ENCODE measurements at regions not wholly inside any gene's neighbourhood (a gene's known extent, or its start where the extent isn't known, plus 50 kb on each side); places are given as distances from the start of the nearest gene placed in this dataset.

GRCh38 chr2:150606380-150607060 lies 119.1 kb upstream of the RND3 start:
- Histone ChIP-seq H3K36me3 (ENCODE audit: control insufficient read depth in 1 of 2, insufficient read depth in 2 of 2, low read length in 2 of 2) (no peaks in the 10 kb centered on the region), H3K27ac (ENCODE audit: low read depth, low read length) (no peak overlapping the region), H3K9me3 (ENCODE audit: control insufficient read depth in 1 of 2, insufficient read depth in 1 of 2, low read depth in 1 of 2, low read length in 2 of 2) (no peaks in the 10 kb centered on the region), H3K4me2 (ENCODE audit: low read length) (no peak overlapping the region), H3K79me2 (ENCODE audit: insufficient read depth, low read length) (no peaks in the 10 kb centered on the region), H3K9ac (ENCODE audit: low read length) (no peak overlapping the region), H3K9me2 (ENCODE audit: insufficient read depth) (no peaks in the 10 kb centered on the region), H4K20me1 (ENCODE audit: insufficient read depth) (no peaks in the 10 kb centered on the region), H3K27me3 (ENCODE audit: insufficient read depth, low read length) (no peaks in the 10 kb centered on the region), H3K4me3 (replicated peaks in 1 of 2; ENCODE audit: low read depth in 1 of 2, low read length in 2 of 2) (no peak overlapping the region), H3K4me1 (ENCODE audit: control insufficient read depth in 1 of 2, insufficient read depth in 2 of 2, low read length in 2 of 2) (no peaks in the 10 kb centered on the region), H2AFZ (ENCODE audit: low read depth, low read length, poor library complexity, severe bottlenecking) (no peak overlapping the region)
- intact Hi-C loops (cut with micrococcal nuclease), result no loop called here
- POLR2A ChIA-PET, result no interaction called here
- RAD21 ChIA-PET (ENCODE audit: low non-redundant PET in 1 of 2, low total read pairs in 2 of 2, uncharacterized antibody in 2 of 2, unreplicated experiment in 2 of 2), result no interaction called here
- TF ChIP-seq ELF1 (IDR thresholded peaks at IDR 0.05; ENCODE audit: borderline replicate concordance, low read depth) (no peak), ZFX (IDR thresholded peaks at IDR 0.05) (no peak)
- DNase-seq (ENCODE audit: low read depth, low spot score), result no peak
- CTCF ChIA-PET, result interaction anchor here (1.4 kb wide), 1 partner anchor 632 kb away, joined by 5 read pairs; no protein-coding TSS in a partner anchor
- no TSS peak for BruUV-seq (replicated peaks)
- no peak for ATAC-seq

- ChIA-PET RAD21 (ENCODE audit: low non-redundant PET in 1 of 2, low total read pairs in 2 of 2, uncharacterized antibody in 2 of 2, unreplicated experiment in 2 of 2) (no interaction called here), CTCF (interaction anchor here (1.4 kb wide), 1 partner anchor 633 kb away, joined by 5 read pairs; no protein-coding TSS in a partner anchor)
- no peak overlapping the region for H3K9ac ChIP-seq (ENCODE audit: low read length)
- no peak for TF ChIP-seq ELF1 (IDR thresholded peaks at IDR 0.05; ENCODE audit: borderline replicate concordance, low read depth)
- TF ChIP-seq RAD21 (IDR thresholded peaks at IDR 0.05; ENCODE audit: low read depth), result no peak
- TF ChIP-seq ZBTB33 (IDR thresholded peaks at IDR 0.05; ENCODE audit: extremely low read depth, insufficient replicate concordance, low read length), result no peak
- TF ChIP-seq SIN3A (IDR thresholded peaks at IDR 0.05; ENCODE audit: low read depth), result no peak
- no peak for TF ChIP-seq ZFX (IDR thresholded peaks at IDR 0.05)
- no peak for TF ChIP-seq CTCF (IDR thresholded peaks at IDR 0.05 in 2 of 3, conservative IDR thresholded peaks at IDR 0.05 in 1 of 3; ENCODE audit: borderline replicate concordance in 1 of 3, insufficient read depth in 1 of 3, low read depth in 2 of 3, low read length in 2 of 3)
- TF ChIP-seq ZNF274 (IDR thresholded peaks at IDR 0.05; ENCODE audit: low read depth, low read length), result no peak
- no peak for TF ChIP-seq POLR2A (IDR thresholded peaks at IDR 0.05; ENCODE audit: borderline replicate concordance, extremely low read depth, insufficient read depth, insufficient read length)
- TF ChIP-seq FOSL1 (IDR thresholded peaks at IDR 0.05; ENCODE audit: low read depth), result no peak
- TF ChIP-seq EZH2phosphoT487 (IDR thresholded peaks at IDR 0.05; ENCODE audit: borderline replicate concordance), result no peak
- TF ChIP-seq REST (IDR thresholded peaks at IDR 0.05; ENCODE audit: low read depth), result no peak
Measured at GRCh38 chr2:150605664-150606063, 118.2 kb upstream of the RND3 start.

More at GRCh38 chr2:150605664-150606063, 118.2 kb upstream of the RND3 start:
- intact Hi-C loops (cut with micrococcal nuclease), result no loop called here
- BruUV-seq (replicated peaks), result no TSS peak
- Histone ChIP-seq H3K27ac (ENCODE audit: low read depth, low read length) (no peak overlapping the region), H3K9me2 (ENCODE audit: insufficient read depth) (no peaks in the 10 kb centered on the region), H2AFZ (ENCODE audit: low read depth, low read length, poor library complexity, severe bottlenecking) (no peak overlapping the region), H3K4me1 (ENCODE audit: control insufficient read depth in 1 of 2, insufficient read depth in 2 of 2, low read length in 2 of 2) (no peaks in the 10 kb centered on the region), H3K27me3 (ENCODE audit: insufficient read depth, low read length) (no peaks in the 10 kb centered on the region), H3K9me3 (ENCODE audit: control insufficient read depth in 1 of 2, insufficient read depth in 1 of 2, low read depth in 1 of 2, low read length in 2 of 2) (no peaks in the 10 kb centered on the region), H3K4me3 (replicated peaks in 1 of 2; ENCODE audit: low read depth in 1 of 2, low read length in 2 of 2) (no peak overlapping the region), H3K36me3 (ENCODE audit: control insufficient read depth in 1 of 2, insufficient read depth in 2 of 2, low read length in 2 of 2) (no peaks in the 10 kb centered on the region), H3K4me2 (ENCODE audit: low read length) (no peak overlapping the region), H3K79me2 (ENCODE audit: insufficient read depth, low read length) (no peaks in the 10 kb centered on the region), H4K20me1 (ENCODE audit: insufficient read depth) (no peaks in the 10 kb centered on the region)
- DNase-seq (ENCODE audit: low read depth, low spot score) (no peak), ATAC-seq (no peak)
- POLR2A ChIA-PET, result no interaction called here
